WTC11 (cell line): ENCODE measurements at regions not wholly inside any gene's neighbourhood (a gene's known extent, or its start where the extent isn't known, plus 50 kb on each side); places are given as distances from the start of the nearest gene placed in this dataset.
A peak's percentile ranks its signal among the peaks of the same experiment; 100 is the strongest.

Source experiments
- ATAC-seq: fragments of 200-7000 bp; cut with Tn5 transposase; 2 replicates; pipeline ENCODE4 v1.10.0; 2021; ENCODE audit warnings: mild to moderate bottlenecking, moderate library complexity
- CTCF ChIA-PET: fragments of 300-600 bp; sonication (Branson Sonifier 250); formaldehyde crosslinking; loops from one replicate; lab custom pipeline; 2021; ENCODE audit warnings: antibody characterized with exemption; lab: Charles Lee
- POLR2A ChIA-PET: fragments of 350-600 bp; sonication (Branson Sonifier 250); formaldehyde crosslinking; loops from one replicate; lab custom pipeline; 2021; ENCODE audit warnings: antibody characterized with exemption; lab: Charles Lee
- DNase-seq: peaks from one replicate; pipeline ENCODE4 v3.0.0; 2021; ENCODE audit warnings: low spot score
- H3K27ac Mint-ChIP-seq: 2 replicates; pipeline ENCODE4 v1.8.0; 2021; ENCODE audit warnings: mixed read lengths
- H3K27me3 Mint-ChIP-seq: 2 replicates; pipeline ENCODE4 v1.8.0; 2021; ENCODE audit warnings: low read depth, mild to moderate bottlenecking, moderate library complexity, mixed read lengths
- H3K36me3 Mint-ChIP-seq: 2 replicates; pipeline ENCODE4 v1.8.0; 2021; ENCODE audit warnings: mixed read lengths
- H3K4me1 Mint-ChIP-seq: 2 replicates; pipeline ENCODE4 v1.8.0; 2022; ENCODE audit warnings: mixed read lengths
- H3K4me3 Mint-ChIP-seq: 2 replicates; pipeline ENCODE4 v1.8.0; 2021; ENCODE audit warnings: mild to moderate bottlenecking, moderate library complexity, mixed read lengths
- H3K9me3 Mint-ChIP-seq: 2 replicates; pipeline ENCODE4 v1.8.0; 2021; ENCODE audit warnings: mixed read lengths
- ARID4B ChIP-seq: sonication (generic); formaldehyde crosslinking; IDR thresholded peaks from 2 replicates; pipeline ENCODE4 v1.8.0; 2023; ENCODE audit warnings: missing genetic modification reagents, mild to moderate bottlenecking, borderline replicate concordance
- ATF1 ChIP-seq: sonication (generic); formaldehyde crosslinking; IDR thresholded peaks from 2 replicates; pipeline ENCODE4 v1.8.1; 2023; ENCODE audit warnings: mild to moderate bottlenecking, moderate library complexity, missing genetic modification reagents
- CBFB ChIP-seq: sonication (generic); formaldehyde crosslinking; IDR thresholded peaks from 2 replicates; pipeline ENCODE4 v1.8.1; 2022; ENCODE audit warnings: mild to moderate bottlenecking, low read depth, missing genetic modification reagents
- CDX4 ChIP-seq: fragments of 250-450 bp; sonication (Bioruptor Pico); IDR thresholded peaks from 2 replicates; pipeline ENCODE4 v1.9.0; 2021; ENCODE audit warnings: moderate library complexity, mild to moderate bottlenecking, inconsistent platforms, borderline replicate concordance
- CREB1 ChIP-seq: sonication (generic); formaldehyde crosslinking; IDR thresholded peaks from 2 replicates; pipeline ENCODE4 v1.8.0; 2023; ENCODE audit warnings: mild to moderate bottlenecking, missing genetic modification reagents
- EMX1 ChIP-seq: fragments of 250-450 bp; sonication (Bioruptor Pico); IDR thresholded peaks from 2 replicates; pipeline ENCODE4 v1.8.0; 2021; ENCODE audit warnings: mild to moderate bottlenecking
- FOXK1 ChIP-seq: sonication (generic); formaldehyde crosslinking; IDR thresholded peaks from 2 replicates; pipeline ENCODE4 v1.8.0; 2022; ENCODE audit warnings: mild to moderate bottlenecking, moderate library complexity, missing genetic modification reagents
- NR1H2 ChIP-seq: sonication (generic); formaldehyde crosslinking; IDR thresholded peaks from 2 replicates; pipeline ENCODE4 v1.9.0; 2021; ENCODE audit warnings: mild to moderate bottlenecking, moderate library complexity, missing genetic modification reagents
- USF2 ChIP-seq: sonication (generic); formaldehyde crosslinking; IDR thresholded peaks from 2 replicates; pipeline ENCODE4 v1.8.1; 2023; ENCODE audit warnings: mild to moderate bottlenecking, missing genetic modification reagents, moderate library complexity
- ZBTB21 ChIP-seq: sonication (generic); formaldehyde crosslinking; IDR thresholded peaks from 2 replicates; pipeline ENCODE4 v1.8.1; 2023; ENCODE audit warnings: mild to moderate bottlenecking, missing genetic modification reagents, borderline replicate concordance
- ZNF138 ChIP-seq: sonication (generic); formaldehyde crosslinking; conservative IDR thresholded peaks from 2 replicates; pipeline ENCODE4 v1.8.1; 2022; ENCODE audit warnings: mild to moderate bottlenecking, moderate library complexity, missing genetic modification reagents
- ZNF416 ChIP-seq: fragments of 250-450 bp; sonication (Bioruptor Pico); IDR thresholded peaks from 2 replicates; pipeline ENCODE4 v1.9.0; 2021; ENCODE audit warnings: mild to moderate bottlenecking, inconsistent platforms
- ZNF423 ChIP-seq: fragments of 250-450 bp; sonication (Bioruptor Pico); IDR thresholded peaks from 2 replicates; pipeline ENCODE4 v2.1.2; 2022; ENCODE audit warnings: mild to moderate bottlenecking, moderate library complexity
- TF ChIP-seq, protein P1 (sequence below): sonication (generic); formaldehyde crosslinking; IDR thresholded peaks from 2 replicates; pipeline ENCODE4 v1.8.0; 2022; ENCODE audit warnings: mild to moderate bottlenecking, missing genetic modification reagents
- TF ChIP-seq, protein P2 (sequence below): fragments of 200-600 bp; IDR thresholded peaks from 2 replicates; pipeline ENCODE4 v1.8.0; 2022; ENCODE audit warnings: antibody characterized with exemption
- TF ChIP-seq, protein P3 (sequence below): sonication (generic); formaldehyde crosslinking; conservative IDR thresholded peaks from 2 replicates; pipeline ENCODE4 v1.8.1; 2023; ENCODE audit warnings: mild to moderate bottlenecking, low read depth, missing genetic modification reagents, moderate library complexity
- TF ChIP-seq, protein P4 (sequence below): sonication (generic); formaldehyde crosslinking; IDR thresholded peaks from 2 replicates; pipeline ENCODE4 v1.8.1; 2023; ENCODE audit warnings: mild to moderate bottlenecking, missing genetic modification reagents

DNA sequence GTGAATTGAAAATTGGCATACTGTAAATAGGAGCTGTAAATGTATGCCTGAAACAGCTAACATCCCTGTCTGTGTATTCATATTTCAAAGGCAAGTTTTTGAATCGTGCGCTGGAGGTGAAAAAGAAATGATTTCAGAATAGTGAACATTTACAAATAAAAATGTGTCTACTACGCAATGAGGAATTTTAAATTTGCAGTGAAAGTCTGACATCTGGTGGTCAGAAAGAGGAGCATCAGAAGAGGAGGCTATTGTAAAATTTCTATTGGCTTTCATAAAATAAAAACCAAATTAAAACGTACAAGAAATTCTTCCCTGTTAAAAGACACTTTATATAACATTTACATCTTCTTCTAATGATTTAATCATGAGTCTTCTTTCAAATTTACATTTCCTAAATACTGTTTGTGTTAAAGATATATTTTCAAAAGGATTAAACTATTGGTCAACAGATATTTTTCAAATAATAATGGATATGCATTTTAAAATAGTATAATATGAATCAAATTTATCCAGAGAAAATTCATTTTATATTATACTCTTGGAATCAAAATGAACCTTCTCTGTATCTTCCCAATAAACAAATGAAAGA is 113.7 kb upstream of the RRP15 start:
- DNase-seq (no peak), ATAC-seq (no peak)
- peaks cover 9% of the 10 kb centered on the region for H3K27me3 Mint-ChIP-seq
- H3K4me3 Mint-ChIP-seq, result no peak overlapping the region
- H3K27ac Mint-ChIP-seq, result no peak overlapping the region
- ChIA-PET CTCF (no interaction called here), POLR2A (no interaction called here)
- no peaks in the 10 kb centered on the region for H3K9me3 Mint-ChIP-seq
- H3K4me1 Mint-ChIP-seq, result peaks cover 3% of the 10 kb centered on the region
- TF ChIP-seq, protein P1, sequence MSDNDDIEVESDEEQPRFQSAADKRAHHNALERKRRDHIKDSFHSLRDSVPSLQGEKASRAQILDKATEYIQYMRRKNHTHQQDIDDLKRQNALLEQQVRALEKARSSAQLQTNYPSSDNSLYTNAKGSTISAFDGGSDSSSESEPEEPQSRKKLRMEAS (CRISPR knock-in tag), result no peak
- TF ChIP-seq, protein P2, sequence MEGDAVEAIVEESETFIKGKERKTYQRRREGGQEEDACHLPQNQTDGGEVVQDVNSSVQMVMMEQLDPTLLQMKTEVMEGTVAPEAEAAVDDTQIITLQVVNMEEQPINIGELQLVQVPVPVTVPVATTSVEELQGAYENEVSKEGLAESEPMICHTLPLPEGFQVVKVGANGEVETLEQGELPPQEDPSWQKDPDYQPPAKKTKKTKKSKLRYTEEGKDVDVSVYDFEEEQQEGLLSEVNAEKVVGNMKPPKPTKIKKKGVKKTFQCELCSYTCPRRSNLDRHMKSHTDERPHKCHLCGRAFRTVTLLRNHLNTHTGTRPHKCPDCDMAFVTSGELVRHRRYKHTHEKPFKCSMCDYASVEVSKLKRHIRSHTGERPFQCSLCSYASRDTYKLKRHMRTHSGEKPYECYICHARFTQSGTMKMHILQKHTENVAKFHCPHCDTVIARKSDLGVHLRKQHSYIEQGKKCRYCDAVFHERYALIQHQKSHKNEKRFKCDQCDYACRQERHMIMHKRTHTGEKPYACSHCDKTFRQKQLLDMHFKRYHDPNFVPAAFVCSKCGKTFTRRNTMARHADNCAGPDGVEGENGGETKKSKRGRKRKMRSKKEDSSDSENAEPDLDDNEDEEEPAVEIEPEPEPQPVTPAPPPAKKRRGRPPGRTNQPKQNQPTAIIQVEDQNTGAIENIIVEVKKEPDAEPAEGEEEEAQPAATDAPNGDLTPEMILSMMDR, result peak; percentile 46; the same call in 1 of the 2 replicates
- no peaks in the 10 kb centered on the region for H3K36me3 Mint-ChIP-seq

GRCh38 chr1:218182455-218182854 is 102.6 kb upstream of the RRP15 start:
- no peak overlapping the region for H3K27ac Mint-ChIP-seq
- no peak for TF ChIP-seq NR1H2 (CRISPR knock-in tag)
- TF ChIP-seq, all 79 proteins: peak for 0
- H3K9me3 Mint-ChIP-seq, result no peaks in the 10 kb centered on the region
- POLR2A ChIA-PET, result no interaction called here
- CTCF ChIA-PET, result no interaction called here
- DNase-seq, result no peak
- no peaks in the 10 kb centered on the region for H3K27me3 Mint-ChIP-seq
- H3K4me1 Mint-ChIP-seq, result no peaks in the 10 kb centered on the region
- no peak for ATAC-seq
- H3K36me3 Mint-ChIP-seq, result no peaks in the 10 kb centered on the region
- H3K4me3 Mint-ChIP-seq, result no peak overlapping the region

- H3K4me3 Mint-ChIP-seq, result no peak overlapping the region
- ChIA-PET CTCF (no interaction called here), POLR2A (no interaction called here)
- no peaks in the 10 kb centered on the region for H3K36me3 Mint-ChIP-seq
- no peak overlapping the region for H3K27ac Mint-ChIP-seq
- no peaks in the 10 kb centered on the region for H3K27me3 Mint-ChIP-seq
- H3K9me3 Mint-ChIP-seq, result no peaks in the 10 kb centered on the region
- DNase-seq, result no peak
- H3K4me1 Mint-ChIP-seq, result peaks cover 8% of the 10 kb centered on the region
- no peak for ATAC-seq
- TF ChIP-seq ATF1 (CRISPR knock-in tag) (no peak), ZNF416 (CRISPR knock-in tag) (no peak), CDX4 (CRISPR knock-in tag) (no peak), ZNF138 (CRISPR knock-in tag) (no peak), FOXK1 (CRISPR knock-in tag) (no peak), EMX1 (no peak), ZNF423 (CRISPR knock-in tag) (no peak), USF2 (CRISPR knock-in tag) (no peak), CBFB (CRISPR knock-in tag) (no peak), CREB1 (CRISPR knock-in tag) (no peak), ARID4B (CRISPR knock-in tag) (no peak), ZBTB21 (no peak)
- TF ChIP-seq, protein P3, sequence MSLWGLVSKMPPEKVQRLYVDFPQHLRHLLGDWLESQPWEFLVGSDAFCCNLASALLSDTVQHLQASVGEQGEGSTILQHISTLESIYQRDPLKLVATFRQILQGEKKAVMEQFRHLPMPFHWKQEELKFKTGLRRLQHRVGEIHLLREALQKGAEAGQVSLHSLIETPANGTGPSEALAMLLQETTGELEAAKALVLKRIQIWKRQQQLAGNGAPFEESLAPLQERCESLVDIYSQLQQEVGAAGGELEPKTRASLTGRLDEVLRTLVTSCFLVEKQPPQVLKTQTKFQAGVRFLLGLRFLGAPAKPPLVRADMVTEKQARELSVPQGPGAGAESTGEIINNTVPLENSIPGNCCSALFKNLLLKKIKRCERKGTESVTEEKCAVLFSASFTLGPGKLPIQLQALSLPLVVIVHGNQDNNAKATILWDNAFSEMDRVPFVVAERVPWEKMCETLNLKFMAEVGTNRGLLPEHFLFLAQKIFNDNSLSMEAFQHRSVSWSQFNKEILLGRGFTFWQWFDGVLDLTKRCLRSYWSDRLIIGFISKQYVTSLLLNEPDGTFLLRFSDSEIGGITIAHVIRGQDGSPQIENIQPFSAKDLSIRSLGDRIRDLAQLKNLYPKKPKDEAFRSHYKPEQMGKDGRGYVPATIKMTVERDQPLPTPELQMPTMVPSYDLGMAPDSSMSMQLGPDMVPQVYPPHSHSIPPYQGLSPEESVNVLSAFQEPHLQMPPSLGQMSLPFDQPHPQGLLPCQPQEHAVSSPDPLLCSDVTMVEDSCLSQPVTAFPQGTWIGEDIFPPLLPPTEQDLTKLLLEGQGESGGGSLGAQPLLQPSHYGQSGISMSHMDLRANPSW (CRISPR knock-in tag), result no peak
- TF ChIP-seq, protein P4, sequence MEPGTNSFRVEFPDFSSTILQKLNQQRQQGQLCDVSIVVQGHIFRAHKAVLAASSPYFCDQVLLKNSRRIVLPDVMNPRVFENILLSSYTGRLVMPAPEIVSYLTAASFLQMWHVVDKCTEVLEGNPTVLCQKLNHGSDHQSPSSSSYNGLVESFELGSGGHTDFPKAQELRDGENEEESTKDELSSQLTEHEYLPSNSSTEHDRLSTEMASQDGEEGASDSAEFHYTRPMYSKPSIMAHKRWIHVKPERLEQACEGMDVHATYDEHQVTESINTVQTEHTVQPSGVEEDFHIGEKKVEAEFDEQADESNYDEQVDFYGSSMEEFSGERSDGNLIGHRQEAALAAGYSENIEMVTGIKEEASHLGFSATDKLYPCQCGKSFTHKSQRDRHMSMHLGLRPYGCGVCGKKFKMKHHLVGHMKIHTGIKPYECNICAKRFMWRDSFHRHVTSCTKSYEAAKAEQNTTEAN (CRISPR knock-in tag), result no peak
- TF ChIP-seq, protein P2, result no peak
These were observed 84.1 kb upstream of the RRP15 start for GRCh38 chr1:218200979-218201378.
